ENCODE measurements at regions not wholly inside any gene's neighbourhood (a gene's known extent, or its start where the extent isn't known, plus 50 kb on each side); places are given as distances from the start of the nearest gene placed in this dataset.

DNA sequence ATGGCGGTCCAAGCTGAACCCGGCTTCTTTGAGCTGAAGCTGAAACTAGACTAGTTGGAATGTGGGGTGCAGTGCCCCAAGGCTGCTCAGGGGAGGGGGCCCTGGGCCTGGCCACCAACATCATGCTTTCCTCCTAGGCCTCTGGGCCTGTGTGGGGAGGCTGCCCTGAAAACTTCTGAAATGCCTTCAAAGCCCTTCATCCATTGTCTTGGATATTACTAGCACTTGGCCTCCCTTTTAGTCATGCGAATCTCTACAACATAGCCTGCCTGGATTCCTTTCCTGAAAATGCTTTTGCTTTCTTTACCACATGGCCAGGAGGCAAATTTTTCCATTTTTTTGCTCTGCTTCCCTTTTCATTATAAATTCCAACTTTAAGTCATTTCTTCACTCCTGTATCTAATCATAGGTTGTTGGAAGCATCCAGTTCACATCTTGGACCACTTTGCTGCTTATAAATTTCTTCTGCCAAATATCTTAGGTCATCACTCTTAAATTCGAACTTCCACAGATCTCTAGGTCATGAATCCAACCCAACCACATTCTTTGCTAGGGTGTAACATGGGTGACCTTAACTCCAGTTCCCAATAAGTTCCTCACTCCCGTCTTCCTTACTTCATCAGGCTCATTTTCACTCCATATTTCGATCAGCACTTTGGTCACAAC, 103.4 kb downstream of the DDIT4L start:
- H3K36me3 Mint-ChIP-seq (ENCODE audit: low read depth): no peaks in the 10 kb centered on the region
- H3K27me3 Mint-ChIP-seq (ENCODE audit: insufficient read depth): no peaks in the 10 kb centered on the region
- H3K4me1 Mint-ChIP-seq: no peaks in the 10 kb centered on the region
- Histone ChIP-seq H3K9me3 (ENCODE audit: control insufficient read depth, low read length) (no peaks in the 10 kb centered on the region), H3K36me3 (ENCODE audit: control insufficient read depth, insufficient read depth, low read length) (no peaks in the 10 kb centered on the region), H3K4me3 (ENCODE audit: low read length) (no peak overlapping the region), H3K4me1 (ENCODE audit: control insufficient read depth, insufficient read depth, low read length) (no peaks in the 10 kb centered on the region), H3K27me3 (ENCODE audit: control insufficient read depth, insufficient read depth, low read length, poor library complexity, severe bottlenecking) (no peaks in the 10 kb centered on the region), H3K27ac (ENCODE audit: low read depth, low read length) (no peak overlapping the region), H3K9ac (ENCODE audit: extremely low read depth, low read length, poor library complexity, severe bottlenecking) (no peak overlapping the region)
- no peaks in the 10 kb centered on the region for H3K9me3 Mint-ChIP-seq
- DNase-seq: no peak
- no peak overlapping the region for H3K4me3 Mint-ChIP-seq
- TF ChIP-seq, protein P1, sequence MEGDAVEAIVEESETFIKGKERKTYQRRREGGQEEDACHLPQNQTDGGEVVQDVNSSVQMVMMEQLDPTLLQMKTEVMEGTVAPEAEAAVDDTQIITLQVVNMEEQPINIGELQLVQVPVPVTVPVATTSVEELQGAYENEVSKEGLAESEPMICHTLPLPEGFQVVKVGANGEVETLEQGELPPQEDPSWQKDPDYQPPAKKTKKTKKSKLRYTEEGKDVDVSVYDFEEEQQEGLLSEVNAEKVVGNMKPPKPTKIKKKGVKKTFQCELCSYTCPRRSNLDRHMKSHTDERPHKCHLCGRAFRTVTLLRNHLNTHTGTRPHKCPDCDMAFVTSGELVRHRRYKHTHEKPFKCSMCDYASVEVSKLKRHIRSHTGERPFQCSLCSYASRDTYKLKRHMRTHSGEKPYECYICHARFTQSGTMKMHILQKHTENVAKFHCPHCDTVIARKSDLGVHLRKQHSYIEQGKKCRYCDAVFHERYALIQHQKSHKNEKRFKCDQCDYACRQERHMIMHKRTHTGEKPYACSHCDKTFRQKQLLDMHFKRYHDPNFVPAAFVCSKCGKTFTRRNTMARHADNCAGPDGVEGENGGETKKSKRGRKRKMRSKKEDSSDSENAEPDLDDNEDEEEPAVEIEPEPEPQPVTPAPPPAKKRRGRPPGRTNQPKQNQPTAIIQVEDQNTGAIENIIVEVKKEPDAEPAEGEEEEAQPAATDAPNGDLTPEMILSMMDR (conservative IDR thresholded peaks at IDR 0.05): no peak
- WGBS, 2 experiments (ENCODE audit: insufficient coverage in 1 of 2, insufficient read length in 1 of 2): 65 to 77% methylated on average over 4 to 6 of the region's 6 CpGs
- no peak overlapping the region for H3K27ac Mint-ChIP-seq

DNA sequence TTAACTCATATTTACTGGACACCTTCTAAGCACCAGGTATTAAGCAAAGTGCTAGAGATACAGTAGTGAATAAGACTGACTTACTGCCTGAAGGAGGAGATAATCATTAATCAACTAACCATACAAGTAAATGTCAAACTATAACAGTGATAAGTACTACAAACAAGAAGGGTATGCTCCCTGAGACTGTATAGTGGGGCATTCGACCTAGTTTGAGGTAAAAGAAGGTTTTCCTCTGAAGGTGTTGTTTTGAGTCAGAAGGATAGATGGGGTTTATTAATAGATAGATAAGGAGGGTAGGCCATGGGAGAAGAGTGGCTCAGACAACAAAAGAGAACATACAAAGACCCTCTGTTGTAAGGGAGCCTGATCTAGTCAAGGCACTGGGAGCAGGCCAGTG, 105.4 kb downstream of the DDIT4L start:
- Mint-ChIP-seq H3K27me3 (ENCODE audit: insufficient read depth) (no peaks in the 10 kb centered on the region), H3K4me1 (no peaks in the 10 kb centered on the region)

DNA sequence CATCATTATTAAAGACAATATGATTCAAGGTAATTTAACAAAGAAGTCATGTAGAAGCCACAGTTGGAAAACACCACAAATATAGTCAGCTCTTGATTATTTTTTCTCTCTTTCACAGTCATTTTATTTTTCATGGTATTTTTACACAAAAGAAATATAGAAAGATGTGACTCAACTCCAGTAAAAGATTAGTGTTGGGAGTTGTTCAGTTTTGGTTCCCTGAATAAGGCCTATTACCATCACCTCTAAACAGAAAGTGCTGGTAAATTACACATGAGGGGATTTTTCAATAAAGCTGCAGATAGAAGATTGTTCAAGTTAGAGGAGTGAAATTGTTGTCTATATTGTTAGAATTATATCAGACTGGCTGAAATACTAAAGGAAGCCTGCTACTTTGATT, 107.0 kb downstream of the DDIT4L start:
- no peaks in the 10 kb centered on the region for H3K9me3 ChIP-seq (ENCODE audit: control insufficient read depth, low read length)
- TF ChIP-seq, protein P1 (conservative IDR thresholded peaks at IDR 0.05): no peak
- H3K9ac ChIP-seq (ENCODE audit: extremely low read depth, low read length, poor library complexity, severe bottlenecking): no peak overlapping the region
- H3K27me3 ChIP-seq (ENCODE audit: control insufficient read depth, insufficient read depth, low read length, poor library complexity, severe bottlenecking): no peaks in the 10 kb centered on the region
- no peaks in the 10 kb centered on the region for H3K4me1 ChIP-seq (ENCODE audit: control insufficient read depth, insufficient read depth, low read length)
- no peak overlapping the region for H3K27ac ChIP-seq (ENCODE audit: low read depth, low read length)
- no peak overlapping the region for H3K4me3 ChIP-seq (ENCODE audit: low read length)
- H3K36me3 Mint-ChIP-seq (ENCODE audit: low read depth): no peaks in the 10 kb centered on the region
- no peaks in the 10 kb centered on the region for H3K4me1 Mint-ChIP-seq
- H3K36me3 ChIP-seq (ENCODE audit: control insufficient read depth, insufficient read depth, low read length): no peaks in the 10 kb centered on the region
- no peak overlapping the region for H3K4me3 Mint-ChIP-seq
- H3K9me3 Mint-ChIP-seq: no peaks in the 10 kb centered on the region
- H3K27me3 Mint-ChIP-seq (ENCODE audit: insufficient read depth): no peaks in the 10 kb centered on the region
- H3K27ac Mint-ChIP-seq: no peak overlapping the region
- no peak for DNase-seq

More for the DNA sequence above, 105.4 kb downstream of the DDIT4L start:
- H3K9me3 ChIP-seq (ENCODE audit: control insufficient read depth, low read length): no peaks in the 10 kb centered on the region
- no peaks in the 10 kb centered on the region for H3K36me3 ChIP-seq (ENCODE audit: control insufficient read depth, insufficient read depth, low read length)
- H3K4me1 ChIP-seq (ENCODE audit: control insufficient read depth, insufficient read depth, low read length): no peaks in the 10 kb centered on the region
- no peak overlapping the region for H3K4me3 ChIP-seq (ENCODE audit: low read length)
- TF ChIP-seq, protein P1 (conservative IDR thresholded peaks at IDR 0.05): no peak
- no peaks in the 10 kb centered on the region for H3K36me3 Mint-ChIP-seq (ENCODE audit: low read depth)
- H3K9me3 Mint-ChIP-seq: no peaks in the 10 kb centered on the region
- H3K27ac Mint-ChIP-seq: no peak overlapping the region
- no peak overlapping the region for H3K27ac ChIP-seq (ENCODE audit: low read depth, low read length)
- WGBS, 2 experiments (ENCODE audit: insufficient coverage in 1 of 2, insufficient read length in 1 of 2): 90 to 92% methylated on average over 1 of the region's 1 CpG
- no peak overlapping the region for H3K9ac ChIP-seq (ENCODE audit: extremely low read depth, low read length, poor library complexity, severe bottlenecking)
- DNase-seq: no peak
- H3K27me3 ChIP-seq (ENCODE audit: control insufficient read depth, insufficient read depth, low read length, poor library complexity, severe bottlenecking): no peaks in the 10 kb centered on the region
- no peak overlapping the region for H3K4me3 Mint-ChIP-seq
